ENCODE measurements at regions not wholly inside any gene's neighbourhood (a gene's known extent, or its start where the extent isn't known, plus 50 kb on each side); places are given as distances from the start of the nearest gene placed in this dataset.
A peak's percentile ranks its signal among the peaks of the same experiment; 100 is the strongest.

DNA sequence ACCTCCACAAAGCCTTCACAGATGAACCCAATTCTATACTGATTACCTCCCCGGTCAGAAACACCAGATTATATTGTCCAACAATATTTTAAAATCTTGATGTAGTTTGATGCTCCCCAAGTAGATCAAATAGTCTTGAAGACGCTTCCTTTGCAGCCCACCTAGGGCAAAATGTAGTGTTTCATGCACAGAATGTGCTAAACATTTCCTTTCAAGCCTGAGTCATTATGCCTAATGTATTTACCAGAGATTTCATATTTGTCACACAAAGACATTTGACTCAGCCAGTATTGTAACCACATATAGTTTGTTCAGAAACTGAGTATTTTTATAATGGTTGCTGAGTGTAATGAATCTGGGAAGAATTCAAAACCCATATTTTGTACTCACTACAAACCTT is 1396.8 kb downstream of the LRRC4C start:
- no peak for DNase-seq
- in situ Hi-C loops (cut with HindIII; ENCODE audit: low pct_ligation_motif_present, low pct_unique_long_range_greater_than_20kb, low sequenced_read_pairs): no loop called here

GRCh38 chr11:40061221-40061620 is 1398.2 kb downstream of the LRRC4C start:
- in situ Hi-C loops (cut with HindIII; ENCODE audit: low pct_ligation_motif_present, low pct_unique_long_range_greater_than_20kb, low sequenced_read_pairs): no loop called here
- no peak for DNase-seq

- in situ Hi-C loops (cut with HindIII; ENCODE audit: low pct_ligation_motif_present, low pct_unique_long_range_greater_than_20kb, low sequenced_read_pairs): no loop called here
- DNase-seq: peak; percentile 33
These were observed 1404.8 kb downstream of the LRRC4C start for GRCh38 chr11:40054631-40055030.

- in situ Hi-C loops (cut with HindIII; ENCODE audit: low pct_ligation_motif_present, low pct_unique_long_range_greater_than_20kb, low sequenced_read_pairs): no loop called here
- no peak for DNase-seq
These were observed 1414.1 kb downstream of the LRRC4C start for GRCh38 chr11:40045312-40045711.

DNA sequence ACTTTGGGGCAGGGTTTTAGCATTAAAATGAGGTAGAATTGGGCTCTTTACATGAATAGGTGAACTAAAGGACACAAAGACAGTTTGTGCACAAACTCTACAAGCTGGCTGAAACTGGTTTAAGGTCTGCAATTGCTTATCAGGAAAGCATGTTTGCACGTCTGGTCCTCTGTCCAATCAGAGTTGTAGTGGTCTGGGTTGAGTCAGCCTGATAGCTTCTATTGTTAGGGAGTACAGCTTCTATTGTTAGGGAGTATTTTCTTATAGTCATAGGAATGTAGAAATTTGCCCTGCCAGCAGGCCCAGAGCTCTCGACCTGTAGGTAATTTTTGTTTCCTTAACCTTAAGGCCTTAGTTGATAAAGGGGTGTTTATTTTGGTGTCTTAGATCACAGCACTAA is 1422.4 kb downstream of the LRRC4C start:
- no peak for DNase-seq
- in situ Hi-C loops (cut with HindIII; ENCODE audit: low pct_ligation_motif_present, low pct_unique_long_range_greater_than_20kb, low sequenced_read_pairs): no loop called here

DNA sequence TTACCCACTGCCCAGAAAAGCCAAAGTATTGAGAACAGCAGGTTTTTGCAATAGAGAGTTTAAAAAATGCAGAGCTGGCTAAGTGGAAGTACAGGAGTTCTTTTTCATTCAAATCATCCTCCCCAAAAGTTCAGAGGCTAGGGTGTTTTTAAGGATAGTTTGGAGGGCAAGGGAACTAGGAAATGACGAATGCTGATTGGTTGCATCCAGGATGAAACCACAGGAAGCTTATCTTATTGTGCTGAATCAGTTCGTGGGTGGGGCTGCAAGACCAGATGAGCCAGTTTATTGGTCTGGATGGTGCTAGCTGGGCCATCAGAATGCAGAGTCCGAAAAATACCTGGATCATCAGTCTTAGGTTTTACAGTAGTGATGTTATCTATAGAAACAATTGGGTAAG is 1427.1 kb downstream of the LRRC4C start:
- no peak for DNase-seq
- in situ Hi-C loops (cut with HindIII; ENCODE audit: low pct_ligation_motif_present, low pct_unique_long_range_greater_than_20kb, low sequenced_read_pairs): no loop called here

DNA sequence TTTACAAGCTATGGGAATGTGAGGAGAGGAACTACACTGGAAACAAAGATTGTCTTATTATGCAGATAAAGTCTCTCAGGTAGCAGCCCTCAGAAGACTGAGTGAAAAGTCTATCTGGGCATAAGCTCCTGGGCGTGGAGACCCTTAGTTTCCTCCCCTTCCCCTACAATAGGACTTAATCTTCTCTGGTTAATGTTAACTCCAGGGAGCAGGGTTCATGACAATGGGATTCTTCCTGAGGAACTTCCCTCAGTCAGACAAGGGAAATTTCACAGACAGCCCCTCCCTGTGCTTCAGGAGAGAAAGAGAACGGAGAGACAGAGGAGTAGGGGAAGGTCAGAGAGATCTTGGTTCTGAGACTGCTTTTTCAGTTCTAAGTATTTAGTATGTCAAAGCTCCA is 1428.6 kb downstream of the LRRC4C start:
- in situ Hi-C loops (cut with HindIII; ENCODE audit: low pct_ligation_motif_present, low pct_unique_long_range_greater_than_20kb, low sequenced_read_pairs): no loop called here
- no peak for DNase-seq

DNA sequence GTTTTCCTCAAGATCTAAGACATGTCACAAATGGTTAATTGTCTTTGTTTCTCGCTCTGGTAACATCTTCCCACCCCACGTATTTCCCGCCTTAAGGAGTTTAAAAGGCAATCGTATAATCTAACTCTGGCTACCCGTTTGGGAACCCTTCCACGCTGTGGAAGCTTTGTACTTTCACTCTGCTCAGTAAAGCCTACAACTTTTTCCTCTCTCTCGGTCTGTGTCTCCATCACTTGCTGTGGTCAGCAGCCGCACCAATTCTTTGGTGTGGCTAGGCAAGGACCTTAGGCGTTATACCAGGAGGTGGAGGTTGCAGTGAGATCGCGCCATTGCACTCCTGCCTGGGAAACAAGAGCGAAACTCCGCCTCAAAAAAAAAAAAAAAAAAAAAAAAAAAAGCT is 1430.1 kb downstream of the LRRC4C start:
- in situ Hi-C loops (cut with HindIII; ENCODE audit: low pct_ligation_motif_present, low pct_unique_long_range_greater_than_20kb, low sequenced_read_pairs): no loop called here
- DNase-seq: peak; percentile 5

DNA sequence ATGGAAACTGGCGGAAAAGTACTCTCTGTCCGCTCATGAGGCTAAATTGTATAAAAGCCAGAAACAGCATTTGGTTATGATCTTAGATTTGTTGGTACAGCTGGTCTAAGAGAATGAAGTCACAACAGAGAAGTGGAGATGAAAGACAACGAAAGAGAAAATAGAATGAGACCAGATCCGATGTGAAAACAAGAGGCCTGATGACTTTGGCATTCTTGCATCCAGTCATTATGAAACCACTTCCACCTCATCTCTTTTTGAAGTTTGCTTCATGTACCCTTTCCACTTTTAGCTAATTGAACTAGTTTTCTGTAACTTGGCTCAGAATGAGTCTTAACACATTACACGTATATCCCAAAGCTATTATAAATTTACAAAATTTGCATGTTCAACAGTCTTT is 1431.7 kb downstream of the LRRC4C start:
- no peak for DNase-seq
- in situ Hi-C loops (cut with HindIII; ENCODE audit: low pct_ligation_motif_present, low pct_unique_long_range_greater_than_20kb, low sequenced_read_pairs): no loop called here

DNA sequence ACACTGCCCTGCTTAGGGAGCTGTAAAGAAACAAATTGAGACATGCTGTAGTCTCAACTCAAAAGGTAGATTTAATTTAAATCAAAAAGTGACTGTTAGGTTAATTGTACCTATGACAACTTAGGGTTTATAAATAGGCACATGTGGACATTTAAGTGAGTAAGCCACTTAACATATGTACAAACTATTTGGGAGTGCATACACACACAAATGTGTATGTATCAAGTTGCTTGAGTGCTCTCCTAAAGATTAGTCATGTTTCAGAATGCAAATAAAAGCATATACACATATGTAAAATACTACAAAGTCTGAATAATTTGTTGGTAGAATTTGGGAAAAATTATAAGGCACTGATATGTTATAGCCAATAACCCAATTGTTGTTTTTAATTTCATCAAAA is 1435.7 kb downstream of the LRRC4C start:
- DNase-seq: no peak
- in situ Hi-C loops (cut with HindIII; ENCODE audit: low pct_ligation_motif_present, low pct_unique_long_range_greater_than_20kb, low sequenced_read_pairs): no loop called here

GRCh38 chr11:40010011-40010410 is 1449.4 kb downstream of the LRRC4C start:
- in situ Hi-C loops (cut with HindIII; ENCODE audit: low pct_ligation_motif_present, low pct_unique_long_range_greater_than_20kb, low sequenced_read_pairs): no loop called here
- no peak for DNase-seq

- in situ Hi-C loops (cut with HindIII; ENCODE audit: low pct_ligation_motif_present, low pct_unique_long_range_greater_than_20kb, low sequenced_read_pairs): no loop called here
- no peak for DNase-seq
These were observed 1466.9 kb downstream of the LRRC4C start for GRCh38 chr11:39992551-39992950.

DNA sequence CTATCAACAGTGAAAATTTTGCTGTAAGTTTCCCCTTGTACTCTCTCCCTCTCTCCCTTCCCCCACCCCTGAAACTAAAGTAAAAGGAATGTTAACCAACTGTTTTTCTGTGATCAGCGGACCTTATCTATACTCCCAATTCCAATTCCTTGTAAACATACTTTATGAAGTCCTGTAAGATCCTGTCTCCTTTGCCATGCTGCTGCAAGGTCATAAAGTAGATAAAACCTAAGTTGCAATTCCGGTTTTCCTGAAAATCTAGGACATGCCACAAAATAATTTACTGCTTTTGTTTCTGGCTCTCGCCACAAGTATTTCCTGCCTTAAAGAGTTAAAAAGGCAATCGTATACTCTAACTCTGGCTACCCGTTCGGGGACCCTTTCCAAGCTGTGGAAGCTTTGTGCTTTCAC is 1469.0 kb downstream of the LRRC4C start:
- in situ Hi-C loops (cut with HindIII; ENCODE audit: low pct_ligation_motif_present, low pct_unique_long_range_greater_than_20kb, low sequenced_read_pairs): no loop called here
- DNase-seq: no peak

DNA sequence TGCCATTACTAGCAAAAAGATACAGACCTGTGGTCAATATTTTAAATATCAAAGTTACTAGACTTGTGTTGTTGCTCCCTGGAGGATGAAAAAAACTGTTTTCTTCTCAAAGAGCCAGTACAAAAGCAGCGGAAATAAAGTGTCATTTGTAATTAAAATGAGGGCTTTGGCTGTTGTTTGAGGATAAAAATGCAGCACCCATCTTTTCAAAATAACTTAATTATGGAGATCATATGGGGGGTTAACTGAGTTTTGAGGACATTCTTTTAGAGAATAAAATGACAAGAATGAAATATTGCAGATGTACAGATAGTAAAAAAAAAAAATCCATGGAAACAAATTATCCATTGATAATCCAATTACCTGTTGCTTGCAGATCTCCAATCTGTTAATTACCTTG is 1484.4 kb downstream of the LRRC4C start:
- in situ Hi-C loops (cut with HindIII; ENCODE audit: low pct_ligation_motif_present, low pct_unique_long_range_greater_than_20kb, low sequenced_read_pairs): no loop called here
- no peak for DNase-seq

GRCh38 chr11:39972461-39972860 is 1487.0 kb downstream of the LRRC4C start:
- no peak for DNase-seq
- in situ Hi-C loops (cut with HindIII; ENCODE audit: low pct_ligation_motif_present, low pct_unique_long_range_greater_than_20kb, low sequenced_read_pairs): no loop called here

- DNase-seq: no peak
- in situ Hi-C loops (cut with HindIII; ENCODE audit: low pct_ligation_motif_present, low pct_unique_long_range_greater_than_20kb, low sequenced_read_pairs): no loop called here
These were observed 1487.5 kb downstream of the LRRC4C start for GRCh38 chr11:39971938-39972337.

- DNase-seq: no peak
- in situ Hi-C loops (cut with HindIII; ENCODE audit: low pct_ligation_motif_present, low pct_unique_long_range_greater_than_20kb, low sequenced_read_pairs): no loop called here
These were observed 1491.4 kb downstream of the LRRC4C start for GRCh38 chr11:39968071-39968470.

DNA sequence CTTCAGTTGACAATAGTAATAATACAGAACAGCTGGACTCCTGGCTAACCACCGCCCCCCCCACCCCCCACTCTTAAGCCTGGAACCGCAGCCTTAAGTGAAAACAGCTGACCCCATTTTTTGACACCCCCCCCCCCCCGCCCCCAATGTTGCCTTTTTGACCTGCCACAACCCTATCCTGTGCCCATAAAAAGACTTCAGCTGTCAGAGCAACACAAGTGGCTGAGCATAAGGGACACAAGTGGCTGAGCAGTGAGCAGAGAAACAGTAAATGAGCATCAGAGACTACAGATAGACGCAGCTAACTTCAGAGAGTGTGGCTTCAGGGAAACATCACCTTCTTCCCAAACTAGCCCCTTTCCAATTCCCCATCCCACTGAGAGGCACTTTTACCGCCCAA is 1493.8 kb downstream of the LRRC4C start:
- DNase-seq: no peak
- in situ Hi-C loops (cut with HindIII; ENCODE audit: low pct_ligation_motif_present, low pct_unique_long_range_greater_than_20kb, low sequenced_read_pairs): no loop called here

GRCh38 chr11:39960206-39960605 is 1499.2 kb downstream of the LRRC4C start:
- no peak for DNase-seq
- in situ Hi-C loops (cut with HindIII; ENCODE audit: low pct_ligation_motif_present, low pct_unique_long_range_greater_than_20kb, low sequenced_read_pairs): no loop called here

DNA sequence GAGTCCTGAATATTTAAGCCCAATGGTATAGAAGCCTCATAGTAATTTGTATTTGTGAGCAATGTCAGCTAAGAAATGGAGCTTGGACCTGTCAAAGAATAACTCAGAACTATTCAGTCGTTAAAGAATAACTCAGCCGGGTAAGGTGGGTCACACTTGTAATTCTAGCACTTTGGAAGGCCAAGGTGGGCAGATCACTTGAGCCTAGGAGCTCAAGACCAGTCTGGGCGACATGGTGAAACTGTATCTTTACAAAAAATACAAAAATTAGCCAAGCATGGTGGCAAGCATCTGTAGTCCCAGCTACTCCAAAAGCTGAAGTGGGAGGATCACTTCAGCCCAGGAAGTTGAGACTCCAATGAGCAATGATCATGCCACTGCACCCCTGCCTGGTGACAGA is 1526.5 kb downstream of the LRRC4C start:
- no peak for DNase-seq
- in situ Hi-C loops (cut with HindIII; ENCODE audit: low pct_ligation_motif_present, low pct_unique_long_range_greater_than_20kb, low sequenced_read_pairs): no loop called here

DNA sequence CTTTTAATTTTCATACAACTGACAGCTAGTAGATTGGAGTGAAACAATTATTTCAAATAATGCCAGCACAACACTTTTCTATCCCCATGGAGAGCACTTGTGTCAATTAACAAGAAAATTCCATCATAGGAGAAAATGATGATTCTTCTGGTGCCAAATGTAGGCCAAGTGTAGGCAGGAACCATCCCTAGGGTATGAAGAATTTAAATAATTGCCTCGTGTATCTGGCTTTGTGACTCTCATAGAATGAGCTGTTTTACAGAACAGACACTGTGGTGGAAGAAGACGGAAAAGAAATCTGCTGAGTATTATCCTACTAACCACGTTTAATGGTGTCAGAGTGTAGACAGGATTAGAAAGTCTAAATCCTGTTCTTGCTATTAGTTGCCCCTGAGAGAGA is 1542.2 kb downstream of the LRRC4C start:
- in situ Hi-C loops (cut with HindIII; ENCODE audit: low pct_ligation_motif_present, low pct_unique_long_range_greater_than_20kb, low sequenced_read_pairs): no loop called here
- DNase-seq: no peak

Data from ACHN (cell line).